ENCODE measurements at regions not wholly inside any gene's neighbourhood (a gene's known extent, or its start where the extent isn't known, plus 50 kb on each side); places are given as distances from the start of the nearest gene placed in this dataset.
"Not testable (repeated sequence)": the region's sequence is repeated elsewhere in the genome, so short reads cannot be mapped to it uniquely, and the experiment has no call there.

GRCh38 chrX:98300536-98300935 lies 1416.8 kb downstream of the RPA4 start:
- DNase-seq (ENCODE audit: low read depth in 4 of 4, low spot score in 3 of 4): not testable (repeated sequence)

GRCh38 chrX:98331407-98331806 lies 1447.7 kb downstream of the RPA4 start:
- no peak for DNase-seq (ENCODE audit: low read depth in 4 of 4, low spot score in 3 of 4)

GRCh38 chrX:98338544-98338943 lies 1454.8 kb downstream of the RPA4 start:
- DNase-seq (ENCODE audit: low read depth in 4 of 4, low spot score in 3 of 4): no peak

GRCh38 chrX:98350940-98351339 lies 1467.2 kb downstream of the RPA4 start:
- no peak for DNase-seq (ENCODE audit: low read depth in 4 of 4, low spot score in 3 of 4)

GRCh38 chrX:98357146-98357545 lies 1473.4 kb downstream of the RPA4 start:
- no peak for DNase-seq (ENCODE audit: low read depth in 4 of 4, low spot score in 3 of 4)

GRCh38 chrX:98362630-98363029 lies 1478.9 kb downstream of the RPA4 start:
- DNase-seq (ENCODE audit: low read depth in 4 of 4, low spot score in 3 of 4): no peak

GRCh38 chrX:98371994-98372393 lies 1488.3 kb downstream of the RPA4 start:
- DNase-seq (ENCODE audit: low read depth in 4 of 4, low spot score in 3 of 4): no peak

GRCh38 chrX:98379134-98379533 lies 1495.4 kb downstream of the RPA4 start:
- no peak for DNase-seq (ENCODE audit: low read depth in 4 of 4, low spot score in 3 of 4)

- no peak for DNase-seq (ENCODE audit: low read depth in 4 of 4, low spot score in 3 of 4)
Observed at GRCh38 chrX:98380106-98380505, 1496.4 kb downstream of the RPA4 start.

- no peak for DNase-seq (ENCODE audit: low read depth in 4 of 4, low spot score in 3 of 4)
Observed at GRCh38 chrX:98380556-98380955, 1496.8 kb downstream of the RPA4 start.

GRCh38 chrX:98398542-98398941 lies 1514.8 kb downstream of the RPA4 start:
- no peak for DNase-seq (ENCODE audit: low read depth in 4 of 4, low spot score in 3 of 4)

- no peak for DNase-seq (ENCODE audit: low read depth in 4 of 4, low spot score in 3 of 4)
Observed at GRCh38 chrX:98405376-98405775, 1521.7 kb downstream of the RPA4 start.

GRCh38 chrX:98407584-98407983 lies 1523.9 kb downstream of the RPA4 start:
- DNase-seq (ENCODE audit: low read depth in 4 of 4, low spot score in 3 of 4): no peak

GRCh38 chrX:98409867-98410266 lies 1526.2 kb downstream of the RPA4 start:
- DNase-seq (ENCODE audit: low read depth in 4 of 4, low spot score in 3 of 4): no peak

GRCh38 chrX:98412058-98412457 lies 1528.3 kb downstream of the RPA4 start:
- no peak for DNase-seq (ENCODE audit: low read depth in 4 of 4, low spot score in 3 of 4)

- no peak for DNase-seq (ENCODE audit: low read depth in 4 of 4, low spot score in 3 of 4)
Observed at GRCh38 chrX:98422536-98422935, 1538.8 kb downstream of the RPA4 start.

- no peak for DNase-seq (ENCODE audit: low read depth in 4 of 4, low spot score in 3 of 4)
Observed at GRCh38 chrX:98432413-98432812, 1548.7 kb downstream of the RPA4 start.

GRCh38 chrX:98448524-98448923 lies 1564.8 kb downstream of the RPA4 start:
- DNase-seq (ENCODE audit: low read depth in 4 of 4, low spot score in 3 of 4): no peak

GRCh38 chrX:98452456-98452855 lies 1568.7 kb downstream of the RPA4 start:
- DNase-seq (ENCODE audit: low read depth in 4 of 4, low spot score in 3 of 4): no peak

GRCh38 chrX:98459669-98460068 lies 1576.0 kb downstream of the RPA4 start:
- no peak for DNase-seq (ENCODE audit: low read depth in 4 of 4, low spot score in 3 of 4)

GRCh38 chrX:98480606-98481005 lies 1596.9 kb downstream of the RPA4 start:
- DNase-seq (ENCODE audit: low read depth in 4 of 4, low spot score in 3 of 4): no peak

GRCh38 chrX:98481636-98482035 lies 1597.9 kb downstream of the RPA4 start:
- no peak for DNase-seq (ENCODE audit: low read depth in 4 of 4, low spot score in 3 of 4)

- DNase-seq (ENCODE audit: low read depth in 4 of 4, low spot score in 3 of 4): no peak
Observed at GRCh38 chrX:98490670-98491069, 1607.0 kb downstream of the RPA4 start.

- no peak for DNase-seq (ENCODE audit: low read depth in 4 of 4, low spot score in 3 of 4)
Observed at GRCh38 chrX:98501426-98501825, 1617.7 kb downstream of the RPA4 start.

Data from right renal pelvis (tissue), 4 donors.